Esophagus (tissue), 2 donors: ENCODE measurements at regions not wholly inside any gene's neighbourhood (a gene's known extent, or its start where the extent isn't known, plus 50 kb on each side); places are given as distances from the start of the nearest gene placed in this dataset.
"Not testable (repeated sequence)": the region's sequence is repeated elsewhere in the genome, so short reads cannot be mapped to it uniquely, and the experiment has no call there.

Experiments used
- H3K27ac ChIP-seq, 2 donors: one replicate each; pipeline ENCODE4 v1.5.1; 2013; ENCODE audit warnings: low read depth in 2 of 2, mild to moderate bottlenecking in 2 of 2, inconsistent platforms in 1 of 2, low read length in 1 of 2, moderate library complexity in 1 of 2
- H3K27me3 ChIP-seq, 2 donors: one replicate each; pipeline ENCODE4 v1.6.1; 2013; ENCODE audit warnings: low read length in 2 of 2, control low read depth in 1 of 2, mild to moderate bottlenecking in 1 of 2; ENCODE audit not compliant: insufficient read depth in 2 of 2, control insufficient read depth in 1 of 2
- H3K36me3 ChIP-seq, 2 donors: one replicate each; pipeline ENCODE4 v1.6.1; 2013; ENCODE audit warnings: low read length in 1 of 2; ENCODE audit not compliant: control insufficient read depth in 2 of 2, insufficient read depth in 2 of 2
- H3K4me1 ChIP-seq, 2 donors: one replicate each; pipeline ENCODE4 v1.6.1; 2013; ENCODE audit warnings: low read length in 1 of 2; ENCODE audit not compliant: control insufficient read depth in 2 of 2, insufficient read depth in 2 of 2
- H3K4me3 ChIP-seq, 2 donors: one replicate each; pipeline ENCODE4 v1.5.1; 2013; ENCODE audit warnings: low read length in 2 of 2, mild to moderate bottlenecking in 2 of 2, low read depth in 1 of 2, moderate library complexity in 1 of 2
- H3K9me3 ChIP-seq, 2 donors: one replicate each; pipeline ENCODE4 v1.6.1; 2013; ENCODE audit warnings: mild to moderate bottlenecking in 2 of 2, low read depth in 1 of 2, low read length in 1 of 2, moderate library complexity in 1 of 2; ENCODE audit not compliant: control insufficient read depth in 2 of 2, insufficient read depth in 1 of 2
- WGBS, 2 donors: extraction: QIAGEN DNeasy Blood & Tissue Kit; methylation state at CpG; one replicate each; pipeline ENCODE4 v1.1.7; 2013; 5-methylcytosine and 5-hydroxymethylcytosine counted together
- donor health status: healthy with polysubstance abuse.
- donor health status: Bipolar disorder and iron deficiency.

DNA sequence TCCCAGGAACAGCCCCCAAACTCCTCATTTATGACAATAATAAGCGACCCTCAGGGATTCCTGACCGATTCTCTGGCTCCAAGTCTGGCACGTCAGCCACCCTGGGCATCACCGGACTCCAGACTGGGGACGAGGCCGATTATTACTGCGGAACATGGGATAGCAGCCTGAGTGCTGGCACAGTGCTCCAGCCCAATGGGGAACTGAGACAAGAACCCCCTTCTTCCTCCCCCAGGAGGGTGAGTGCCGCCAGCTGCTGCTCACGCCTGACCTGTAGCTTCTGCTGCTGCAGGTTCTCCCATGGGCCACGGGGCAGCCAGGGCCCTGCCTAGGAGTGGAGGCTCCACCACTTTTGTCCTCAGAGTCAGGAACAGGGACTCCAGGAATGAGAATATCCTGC lies 78.2 kb downstream of the VPREB1 start:
- Histone ChIP-seq H3K9me3 (no peaks in the 10 kb centered on the region), H3K27me3 (no peaks in the 10 kb centered on the region), H3K36me3 (peaks cover 5 to 16% of the 10 kb centered on the region in 2 donors), H3K4me3 (no peak overlapping the region), H3K4me1 (no peaks in the 10 kb centered on the region), H3K27ac (no peak overlapping the region)
- 90 to 93% methylated on average over 10 of the region's 10 CpGs for WGBS, 2 donors

DNA sequence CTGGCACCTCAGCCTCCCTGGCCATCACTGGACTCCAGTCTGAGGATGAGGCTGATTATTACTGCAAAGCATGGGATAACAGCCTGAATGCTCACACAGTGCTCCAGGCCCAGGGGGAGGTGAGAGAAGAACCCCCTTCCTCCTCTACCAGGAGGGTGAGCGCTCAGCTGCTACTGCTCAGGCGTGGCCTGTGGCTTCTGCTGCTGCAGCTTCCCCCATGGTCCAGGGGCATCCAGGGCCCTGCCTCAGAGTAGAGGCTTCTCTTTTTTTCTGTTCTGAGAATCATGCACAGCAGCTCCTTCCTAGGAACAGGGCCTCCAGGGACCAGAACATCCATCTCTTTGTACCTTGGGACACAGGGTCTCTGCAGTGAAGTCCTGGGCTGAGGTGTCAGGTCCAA lies 83.1 kb downstream of the VPREB1 start:
- no peak overlapping the region for H3K27ac ChIP-seq
- H3K9me3 ChIP-seq, result no peaks in the 10 kb centered on the region
- H3K27me3 ChIP-seq, result peaks cover 0 to 3% of the 10 kb centered on the region in 2 donors
- no peak overlapping the region for H3K4me3 ChIP-seq
- H3K4me1 ChIP-seq, result no peaks in the 10 kb centered on the region
- 74 to 90% methylated on average over 2 of the region's 2 CpGs for WGBS, 2 donors
- H3K36me3 ChIP-seq, result no peaks in the 10 kb centered on the region

GRCh38 chr22:22329792-22330191 lies 85.2 kb downstream of the VPREB1 start:
- Histone ChIP-seq H3K27me3 (peaks cover 0 to 3% of the 10 kb centered on the region in 2 donors), H3K4me1 (no peaks in the 10 kb centered on the region), H3K9me3 (no peaks in the 10 kb centered on the region), H3K4me3 (no peak overlapping the region), H3K36me3 (no peaks in the 10 kb centered on the region), H3K27ac (no peak overlapping the region)
- 65 to 76% methylated on average over 2 of the region's 2 CpGs for WGBS, 2 donors

- H3K4me3 ChIP-seq, H3K36me3 ChIP-seq, H3K27me3 ChIP-seq, H3K27ac ChIP-seq, H3K4me1 ChIP-seq, H3K9me3 ChIP-seq: not testable (repeated sequence)
- 57 to 76% methylated on average over 5 of the region's 5 CpGs for WGBS, 2 donors
These were observed 91.1 kb downstream of the VPREB1 start for GRCh38 chr22:22335640-22336039.

GRCh38 chr22:22336333-22336732 lies 91.7 kb downstream of the VPREB1 start:
- WGBS, 2 donors, result 41 to 48% methylated on average over 2 of the region's 2 CpGs
- not testable (repeated sequence) for H3K36me3 ChIP-seq, H3K4me3 ChIP-seq, H3K4me1 ChIP-seq, H3K27me3 ChIP-seq, H3K27ac ChIP-seq, H3K9me3 ChIP-seq

- H3K27me3 ChIP-seq, H3K4me1 ChIP-seq, H3K36me3 ChIP-seq, H3K27ac ChIP-seq, H3K9me3 ChIP-seq, H3K4me3 ChIP-seq: not testable (repeated sequence)
- 71 to 78% methylated on average over 3 of the region's 3 CpGs for WGBS, 2 donors
These were observed 94.2 kb downstream of the VPREB1 start for GRCh38 chr22:22338778-22339177.

DNA sequence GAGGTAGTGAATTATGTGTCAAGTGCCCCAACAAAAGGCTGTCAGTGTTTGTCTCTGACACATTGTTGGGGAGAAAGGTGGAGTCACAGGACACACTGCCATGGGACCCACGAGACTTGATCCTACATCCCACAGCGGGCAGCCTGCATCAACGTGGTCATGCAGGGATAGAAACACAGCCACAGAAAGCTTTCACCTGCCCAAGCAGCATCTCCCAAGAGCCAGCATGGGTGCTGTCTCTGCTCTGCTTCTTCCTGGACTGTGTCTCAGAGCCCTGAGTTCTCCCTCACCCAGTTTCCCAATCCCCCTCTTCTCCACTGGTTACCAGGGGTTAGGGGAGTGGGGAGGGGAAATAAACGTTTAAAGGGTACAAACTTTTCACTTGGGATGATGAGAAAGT lies 97.2 kb downstream of the VPREB1 start:
- H3K27me3 ChIP-seq, result no peaks in the 10 kb centered on the region

DNA sequence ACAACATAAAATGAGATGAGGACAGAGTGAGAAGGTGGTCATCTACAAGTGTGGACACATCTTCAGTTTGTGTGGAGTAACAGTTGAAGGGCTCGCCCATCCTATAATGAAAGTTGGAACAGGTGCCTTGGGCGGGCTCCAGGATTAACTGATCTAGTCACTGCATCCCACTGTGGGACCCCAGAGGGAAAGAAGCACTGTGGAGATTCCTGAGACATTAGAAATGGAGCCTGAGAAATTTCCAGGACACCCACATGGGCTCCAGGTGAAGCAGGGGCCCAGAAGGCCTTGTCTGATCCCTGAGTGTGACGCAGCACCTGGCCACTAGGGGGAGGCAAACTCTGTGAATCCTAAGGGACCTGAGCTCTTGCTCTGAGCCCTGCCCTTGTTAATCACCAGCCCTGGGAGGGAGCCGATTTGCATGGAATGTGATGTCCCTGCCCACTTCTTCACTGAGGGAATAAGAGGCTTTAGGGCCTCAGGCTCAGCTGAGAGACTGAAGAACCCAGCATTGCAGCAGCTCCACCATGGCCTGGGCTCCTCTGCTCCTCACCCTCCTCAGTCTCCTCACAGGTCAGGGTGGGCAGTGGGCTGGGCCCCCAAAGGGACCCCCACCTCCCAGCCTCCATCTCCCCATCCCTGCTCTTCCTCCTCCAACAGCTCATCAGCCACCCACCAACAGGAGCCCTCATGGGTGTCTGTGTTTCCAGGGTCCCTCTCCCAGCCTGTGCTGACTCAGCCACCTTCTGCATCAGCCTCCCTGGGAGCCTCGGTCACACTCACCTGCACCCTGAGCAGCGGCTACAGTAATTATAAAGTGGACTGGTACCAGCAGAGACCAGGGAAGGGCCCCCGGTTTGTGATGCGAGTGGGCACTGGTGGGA lies 98.4 kb downstream of the VPREB1 start:
- H3K36me3 ChIP-seq, result no peaks in the 10 kb centered on the region
- 66% methylated on average over 8 of the region's 8 CpGs for WGBS, 2 donors
- H3K4me3 ChIP-seq, result no peak overlapping the region
- no peaks in the 10 kb centered on the region for H3K4me1 ChIP-seq
- H3K27me3 ChIP-seq, result no peaks in the 10 kb centered on the region
- no peaks in the 10 kb centered on the region for H3K9me3 ChIP-seq
- H3K27ac ChIP-seq, result no peak overlapping the region

More for the DNA sequence above, 97.2 kb downstream of the VPREB1 start:
- WGBS, 2 donors, result 59 to 70% methylated on average over 4 of the region's 4 CpGs
- Histone ChIP-seq H3K9me3 (no peaks in the 10 kb centered on the region), H3K4me1 (no peaks in the 10 kb centered on the region), H3K27ac (no peak overlapping the region), H3K4me3 (no peak overlapping the region), H3K36me3 (no peaks in the 10 kb centered on the region)

- Histone ChIP-seq H3K9me3 (no peaks in the 10 kb centered on the region), H3K27me3 (no peaks in the 10 kb centered on the region), H3K27ac (no peak overlapping the region), H3K4me3 (no peak overlapping the region), H3K36me3 (no peaks in the 10 kb centered on the region), H3K4me1 (no peaks in the 10 kb centered on the region)
- 48 to 71% methylated on average over 9 of the region's 9 CpGs for WGBS, 2 donors
These were observed 99.2 kb downstream of the VPREB1 start for GRCh38 chr22:22343581-22344296.

DNA sequence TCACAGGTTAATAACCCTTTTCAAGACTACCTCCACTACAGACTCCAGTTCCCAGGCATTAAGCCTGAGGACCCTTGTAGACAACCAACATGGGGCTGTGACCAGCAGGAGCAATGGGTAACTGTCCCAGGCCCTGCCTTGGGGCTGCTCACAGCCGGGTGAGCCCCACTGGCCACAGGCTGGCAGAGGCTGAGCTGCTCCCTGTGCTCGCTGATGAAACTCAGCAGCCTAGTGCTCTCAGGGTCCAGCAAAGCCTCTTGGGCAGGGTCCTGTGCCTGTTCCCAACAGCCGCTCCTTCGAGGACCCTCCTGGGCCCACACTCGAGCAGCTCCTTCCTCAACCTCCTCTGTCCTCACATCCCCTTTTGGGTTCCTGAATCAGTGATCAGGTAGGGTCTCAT lies 99.8 kb downstream of the VPREB1 start:
- 73 to 82% methylated on average over 5 of the region's 5 CpGs for WGBS, 2 donors
- Histone ChIP-seq H3K27me3 (no peaks in the 10 kb centered on the region), H3K9me3 (no peaks in the 10 kb centered on the region), H3K4me3 (no peak overlapping the region), H3K4me1 (no peaks in the 10 kb centered on the region), H3K27ac (no peak overlapping the region), H3K36me3 (no peaks in the 10 kb centered on the region)
